A549 (cell line): ENCODE measurements at regions not wholly inside any gene's neighbourhood (a gene's known extent, or its start where the extent isn't known, plus 50 kb on each side); places are given as distances from the start of the nearest gene placed in this dataset.

Experiments used
- ATAC-seq, 2 experiments: fragments of 200-7000 bp in 1 of 2; fragments of >200 bp in 1 of 2; cut with Nextera tagmentation in 1 of 2; cut with Tn5 transposase in 1 of 2; 3 replicates each; pipeline versions ENCODE4 v1.8.0 to v1.9.1; 2018 to 2020; ENCODE audit warnings: mild to moderate bottlenecking in 1 of 2, moderate library complexity in 1 of 2
- CTCF ChIA-PET: fragments of 300-600 bp; sonication (Branson Sonifier 250); formaldehyde crosslinking; extraction: SDS; loops from one replicate; lab custom pipeline; 2021; ENCODE audit warnings: antibody characterized with exemption, inconsistent platforms; lab: Yijun Ruan, JAX
- POLR2A ChIA-PET: fragments of 350-600 bp; formaldehyde crosslinking; extraction: SDS; loops from one replicate; lab custom pipeline; 2021; ENCODE audit warnings: antibody characterized with exemption, inconsistent platforms; lab: Yijun Ruan, JAX
- DNase-seq, 2 experiments: peaks; one replicate each; pipeline versions ENCODE4 v3.0.0 to v3.0.0-alpha.2; 2011 to 2016; ENCODE audit warnings: low read depth in 1 of 2, low spot score in 1 of 2
- FAIRE-seq: peaks from 2 replicates; lab custom pipeline; 2011; peaks lifted over from hg19 to GRCh38; lab: Jason Lieb, UNC
- H3K27ac ChIP-seq, 2 experiments: fragments of >200 bp; sonication (Bioruptor Twin); formaldehyde crosslinking; 3 replicates each; pipeline ENCODE4 v1.5.1; 2016 to 2017
- H3K4me1 ChIP-seq: fragments of >200 bp; sonication (Bioruptor Twin); formaldehyde crosslinking; 3 replicates; pipeline ENCODE4 v1.6.1; 2016
- H3K4me2 ChIP-seq: fragments of >200 bp; sonication (Bioruptor Twin); formaldehyde crosslinking; 3 replicates; pipeline ENCODE4 v1.6.1; 2016
- H3K4me3 ChIP-seq: fragments of >200 bp; sonication (Bioruptor Twin); formaldehyde crosslinking; 3 replicates; pipeline ENCODE4 v1.5.1; 2016
- H3K9me3 ChIP-seq: fragments of >200 bp; sonication (Bioruptor Twin); formaldehyde crosslinking; 3 replicates; pipeline ENCODE4 v1.6.1; 2016
- BHLHE40 ChIP-seq: IDR thresholded peaks from 2 replicates; pipeline ENCODE4 v1.6.1; 2012; ENCODE audit warnings: low read depth, low read length, inconsistent platforms
- CBX8 ChIP-seq: fragments of 200-600 bp; sonication (generic); IDR thresholded peaks from 2 replicates; pipeline ENCODE4 v1.6.1; 2016
- CHD4 ChIP-seq: fragments of 200-600 bp; sonication (generic); IDR thresholded peaks from 2 replicates; pipeline ENCODE4 v1.6.1; 2016; ENCODE audit warnings: antibody characterized with exemption, mild to moderate bottlenecking, borderline replicate concordance
- EHMT2 ChIP-seq: fragments of 200-600 bp; sonication (generic); IDR thresholded peaks from 2 replicates; pipeline ENCODE4 v1.6.1; 2016; ENCODE audit warnings: antibody characterized with exemption, low read depth, mild to moderate bottlenecking, moderate library complexity
- EP300 ChIP-seq, 2 experiments: fragments of >200 bp; sonication (Bioruptor Twin); formaldehyde crosslinking; IDR thresholded peaks; 2 replicates in 1 of 2; 3 replicates in 1 of 2; pipeline ENCODE4 v1.6.1; 2016 to 2017
- HDAC2 ChIP-seq: fragments of 200-600 bp; sonication (generic); IDR thresholded peaks from 2 replicates; pipeline ENCODE4 v1.6.1; 2016
- KDM1A ChIP-seq: fragments of 200-600 bp; sonication (generic); IDR thresholded peaks from 2 replicates; pipeline ENCODE4 v1.6.1; 2016; ENCODE audit warnings: low read depth, mild to moderate bottlenecking
- KDM5A ChIP-seq: fragments of 200-600 bp; sonication (generic); IDR thresholded peaks from 2 replicates; pipeline ENCODE4 v1.6.1; 2016; ENCODE audit warnings: antibody characterized with exemption, mild to moderate bottlenecking
- MAFK ChIP-seq: fragments of 450-650 bp; IDR thresholded peaks from 2 replicates; pipeline ENCODE4 v1.6.1; 2014; ENCODE audit not compliant: partially characterized antibody
- NPAS2 ChIP-seq: fragments of 250-450 bp; sonication (Bioruptor Pico); IDR thresholded peaks from 2 replicates; pipeline ENCODE4 v1.8.0; 2022; ENCODE audit warnings: mild to moderate bottlenecking, moderate library complexity, borderline replicate concordance
- POLR2A ChIP-seq: IDR thresholded peaks from 2 replicates; pipeline ENCODE4 v1.6.1; 2012; ENCODE audit warnings: mild to moderate bottlenecking, low read length
- POLR2AphosphoS2 ChIP-seq: conservative IDR thresholded peaks from 2 replicates; pipeline ENCODE4 v1.6.1; 2012; ENCODE audit warnings: low read length, improper control_type of control experiment, inconsistent platforms
- RARB ChIP-seq: fragments of 250-450 bp; sonication (Bioruptor Pico); IDR thresholded peaks from 2 replicates; pipeline ENCODE4 v1.8.0; 2021; ENCODE audit warnings: mild to moderate bottlenecking, moderate library complexity
- RNF2 ChIP-seq: fragments of 200-600 bp; sonication (generic); IDR thresholded peaks from 2 replicates; pipeline ENCODE4 v1.6.1; 2016; ENCODE audit warnings: low read depth, mild to moderate bottlenecking, antibody characterized with exemption, moderate library complexity, borderline replicate concordance
- ZC3H11A ChIP-seq: fragments of 450-650 bp; IDR thresholded peaks from 2 replicates; pipeline ENCODE4 v1.6.1; 2014; ENCODE audit warnings: antibody characterized with exemption, mild to moderate bottlenecking
- ZFP36 ChIP-seq: fragments of 450-650 bp; IDR thresholded peaks from 2 replicates; pipeline ENCODE4 v1.6.1; 2014; ENCODE audit warnings: borderline replicate concordance; ENCODE audit not compliant: partially characterized antibody
- WGBS: methylation state at CpG from one replicate; pipeline ENCODE4 v1.1.6; 2017; ENCODE audit errors: missing lambda C conversion rate; 5-methylcytosine and 5-hydroxymethylcytosine counted together

DNA sequence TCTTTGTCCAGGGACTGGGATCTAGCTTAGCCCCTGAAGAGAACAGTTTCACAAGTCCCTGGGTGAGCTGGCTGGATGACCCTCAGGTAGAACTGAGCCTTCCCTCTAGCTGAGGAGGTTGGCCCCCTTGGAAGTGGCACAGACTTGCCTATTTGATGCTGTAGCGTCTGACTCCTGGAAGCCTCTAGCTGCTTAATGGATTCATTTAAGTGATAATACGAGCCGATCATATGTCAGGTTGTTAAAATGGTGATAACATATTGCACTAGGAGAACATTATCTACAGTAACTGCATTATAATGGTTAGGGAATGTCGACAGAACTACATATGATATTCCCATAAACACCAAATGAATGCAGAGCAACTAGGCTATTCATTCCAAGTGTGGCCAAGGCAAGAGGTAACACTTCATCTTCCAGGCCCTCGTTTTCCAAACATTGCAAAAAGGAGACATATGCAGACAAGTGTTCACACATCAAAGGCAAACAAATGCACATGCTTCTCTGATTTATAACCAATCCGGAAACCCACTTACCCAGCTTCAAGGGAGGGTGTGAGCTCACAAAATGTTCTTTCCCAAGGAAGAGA is 340.1 kb upstream of the PLXNA2 start:
- WGBS, result 37% methylated on average over 6 of the region's 6 CpGs
- FAIRE-seq, result no peak
- Histone ChIP-seq H3K4me1 (no peaks in the 10 kb centered on the region), H3K9me3 (no peaks in the 10 kb centered on the region), H3K4me3 (no peak overlapping the region), H3K4me2 (no peak overlapping the region), H3K27ac (no peak overlapping the region)
- ChIA-PET POLR2A (no interaction called here), CTCF (no interaction called here)
- no peak for TF ChIP-seq RNF2
- no peak for TF ChIP-seq BHLHE40
- ATAC-seq, result no peak
- DNase-seq, result no peak

DNA sequence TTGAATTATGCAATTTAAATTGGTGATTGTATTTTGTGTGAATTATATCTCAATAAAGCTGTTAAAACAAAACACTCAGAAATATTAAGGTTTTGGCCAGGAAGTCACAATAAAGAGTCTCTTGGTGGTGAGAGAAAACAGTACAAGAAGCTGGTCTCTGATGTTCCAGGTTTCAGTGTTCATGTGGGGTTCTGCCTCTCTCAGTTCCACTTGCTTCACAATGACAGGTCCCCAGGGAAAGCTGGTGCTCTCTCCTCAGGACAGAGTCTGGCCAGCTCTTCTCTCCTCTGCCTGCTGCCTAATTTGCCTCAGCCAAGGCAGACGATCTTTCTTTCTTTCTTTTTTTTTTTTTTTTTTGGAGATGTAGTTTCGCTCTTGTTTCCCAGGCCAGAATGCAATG is 342.9 kb upstream of the PLXNA2 start:
- POLR2A ChIA-PET, result no interaction called here
- WGBS, result 20% methylated on average over 2 of the region's 2 CpGs
- ATAC-seq, result no peak

DNA sequence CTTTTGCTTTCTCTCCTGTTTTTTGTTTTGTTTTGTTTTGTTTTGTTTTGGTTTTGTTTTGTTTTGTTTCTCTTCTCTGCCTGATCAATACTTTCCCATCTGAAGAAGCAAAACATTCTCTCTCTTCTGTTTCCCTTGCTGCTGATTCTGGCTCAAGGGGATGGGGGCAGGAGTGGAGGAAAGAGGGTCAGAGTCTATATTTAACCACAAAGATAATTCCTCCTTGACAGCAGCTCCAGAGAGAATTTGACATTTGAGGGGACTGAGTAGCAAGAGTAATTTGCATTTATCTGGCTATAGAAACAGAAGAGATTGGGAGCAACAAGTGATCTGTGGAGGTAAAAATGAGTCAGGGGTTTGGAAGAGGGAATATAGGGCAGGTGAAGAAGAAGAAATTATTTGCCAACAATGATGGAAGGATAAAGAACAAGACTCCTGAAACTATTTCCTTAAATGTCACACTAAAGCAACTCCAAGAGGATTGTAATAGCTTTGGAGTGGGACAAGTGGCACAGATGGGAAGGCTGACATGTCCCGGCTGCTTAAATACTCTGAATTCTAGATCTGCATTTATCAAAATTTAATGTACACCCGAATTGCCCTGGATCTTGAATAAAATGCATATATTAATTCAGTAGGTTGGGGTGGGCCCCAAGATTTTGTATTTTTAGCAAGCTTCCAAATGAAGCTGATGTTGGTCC is 349.3 kb upstream of the PLXNA2 start:
- DNase-seq, result no peak
- H3K4me3 ChIP-seq, result no peak overlapping the region
- H3K27ac ChIP-seq, result no peak overlapping the region
- ChIA-PET CTCF (no interaction called here), POLR2A (no interaction called here)
- ATAC-seq, result no peak
- H3K9me3 ChIP-seq, result no peaks in the 10 kb centered on the region
- no peak for TF ChIP-seq CHD4
- no peak for TF ChIP-seq EHMT2
- no peak for TF ChIP-seq RARB (CRISPR knock-in tag)
- no peak for TF ChIP-seq NPAS2 (CRISPR knock-in tag)
- no peak for TF ChIP-seq POLR2AphosphoS2
- no peak for TF ChIP-seq BHLHE40
- no peak for TF ChIP-seq KDM1A
- TF ChIP-seq EP300 (IDR thresholded peaks at IDR 0.05), result no peak
- TF ChIP-seq CBX8, result no peak
- no peak overlapping the region for H3K4me2 ChIP-seq
- WGBS, result 15% methylated on average over 2 of the region's 2 CpGs
- no peaks in the 10 kb centered on the region for H3K4me1 ChIP-seq
- no peak for FAIRE-seq

More for the DNA sequence above, 342.9 kb upstream of the PLXNA2 start:
- no peaks in the 10 kb centered on the region for H3K9me3 ChIP-seq
- no peak for TF ChIP-seq MAFK
- TF ChIP-seq, all 56 proteins: peak for 0
- H3K27ac ChIP-seq, result no peak overlapping the region
- H3K4me3 ChIP-seq, result no peak overlapping the region
- CTCF ChIA-PET, result interaction anchor here (0.7 kb wide), 1 partner anchor 365 kb away, joined by 3 read pairs; no protein-coding TSS in a partner anchor
- FAIRE-seq (no peak), DNase-seq (no peak)
- H3K4me2 ChIP-seq, result no peak overlapping the region
- H3K4me1 ChIP-seq, result no peaks in the 10 kb centered on the region

DNA sequence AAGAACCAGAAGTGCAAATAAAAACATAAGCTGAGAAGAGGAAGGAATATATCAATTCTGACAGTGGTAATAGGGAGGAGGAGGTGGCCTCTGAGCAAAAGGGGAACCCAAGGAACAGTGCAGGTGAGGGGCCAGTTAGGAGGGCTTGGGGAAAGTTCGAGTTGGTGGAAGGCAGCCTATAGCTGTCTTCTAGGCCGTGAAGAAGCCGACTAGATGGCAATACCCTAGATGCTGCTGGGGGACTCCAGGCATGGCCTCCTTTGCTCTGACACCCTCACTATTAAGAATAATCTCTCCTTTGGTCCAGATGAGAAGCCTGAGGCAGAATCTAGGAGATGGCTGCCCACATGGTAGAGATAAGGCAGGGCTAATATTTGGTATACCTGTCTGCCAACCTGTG is 351.1 kb upstream of the PLXNA2 start:
- ATAC-seq, result no peak
- TF ChIP-seq POLR2A, result no peak
- Histone ChIP-seq H3K4me2 (no peak overlapping the region), H3K4me3 (no peak overlapping the region), H3K4me1 (no peaks in the 10 kb centered on the region), H3K27ac (no peak overlapping the region), H3K9me3 (no peaks in the 10 kb centered on the region)
- no peak for FAIRE-seq
- DNase-seq, result no peak
- 0% methylated on average over 3 of the region's 3 CpGs for WGBS
- ChIA-PET POLR2A (no interaction called here), CTCF (interaction anchor here (0.5 kb wide), 1 partner anchor 125 kb away, joined by 3 read pairs; no protein-coding TSS in a partner anchor)

DNA sequence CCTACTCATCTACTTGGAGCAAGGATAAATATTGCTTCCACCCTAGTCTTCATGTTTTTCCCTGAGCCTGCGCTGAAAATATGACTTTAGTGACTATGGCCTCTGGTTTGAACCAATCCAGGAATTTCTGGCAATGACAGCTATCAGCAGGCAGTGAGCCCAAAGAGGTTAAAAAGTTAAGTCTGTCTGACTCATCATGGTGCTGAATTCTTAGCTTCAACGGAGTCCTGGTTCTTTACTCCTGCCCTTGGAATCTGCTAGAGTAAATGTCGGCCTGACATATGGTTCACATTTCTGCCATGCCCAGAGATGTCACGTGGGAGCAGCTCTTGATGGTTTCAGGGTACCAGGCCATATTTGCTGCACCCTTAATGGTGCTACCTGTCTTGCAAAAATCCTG is 351.6 kb upstream of the PLXNA2 start:
- no peak overlapping the region for H3K4me3 ChIP-seq
- no peak for ATAC-seq
- no peaks in the 10 kb centered on the region for H3K4me1 ChIP-seq
- DNase-seq, result no peak
- CTCF ChIA-PET, result no interaction called here
- H3K4me2 ChIP-seq, result no peak overlapping the region
- no peak for FAIRE-seq
- TF ChIP-seq HDAC2, result no peak
- no peak for TF ChIP-seq EP300 (IDR thresholded peaks at IDR 0.05)
- TF ChIP-seq ZFP36, result no peak
- no peak for TF ChIP-seq CBX8
- TF ChIP-seq ZC3H11A, result no peak
- TF ChIP-seq KDM5A, result no peak
- TF ChIP-seq KDM1A, result no peak
- H3K9me3 ChIP-seq, result no peaks in the 10 kb centered on the region
- 4% methylated on average over 4 of the region's 4 CpGs for WGBS
- POLR2A ChIA-PET, result no interaction called here
- no peak overlapping the region for H3K27ac ChIP-seq
